ENCODE measurements at regions not wholly inside any gene's neighbourhood (a gene's known extent, or its start where the extent isn't known, plus 50 kb on each side); places are given as distances from the start of the nearest gene placed in this dataset.

GRCh38 chr9:105062222-105062855 lies 134.4 kb upstream of the ABCA1 start:
- in situ Hi-C loops (cut with HindIII; ENCODE audit: low sequenced_read_pairs), result no loop called here
- TF ChIP-seq CTCF (IDR thresholded peaks at IDR 0.05; ENCODE audit: low read depth, low read length, missing control alignments), result no peak
- no peak for DNase-seq (ENCODE audit: low read depth)
- H3K4me3 ChIP-seq (ENCODE audit: low read depth, low read length), result no peak overlapping the region

- in situ Hi-C loops (cut with HindIII; ENCODE audit: low sequenced_read_pairs), result no loop called here
- H3K4me3 ChIP-seq (ENCODE audit: low read depth, low read length), result no peak overlapping the region
- DNase-seq (ENCODE audit: low read depth), result peak; percentile 76
- TF ChIP-seq CTCF (IDR thresholded peaks at IDR 0.05; ENCODE audit: low read depth, low read length, missing control alignments), result no peak
Observed at GRCh38 chr9:105064248-105065097, 136.5 kb upstream of the ABCA1 start.

- DNase-seq (ENCODE audit: low read depth), result no peak
- no peak for TF ChIP-seq CTCF (IDR thresholded peaks at IDR 0.05; ENCODE audit: low read depth, low read length, missing control alignments)
- no peak overlapping the region for H3K4me3 ChIP-seq (ENCODE audit: low read depth, low read length)
- in situ Hi-C loops (cut with HindIII; ENCODE audit: low sequenced_read_pairs), result no loop called here
Observed at GRCh38 chr9:105065098-105066088, 137.4 kb upstream of the ABCA1 start.

GRCh38 chr9:105066275-105066865 lies 138.4 kb upstream of the ABCA1 start:
- no peak for DNase-seq (ENCODE audit: low read depth)
- H3K4me3 ChIP-seq (ENCODE audit: low read depth, low read length), result no peak overlapping the region
- in situ Hi-C loops (cut with HindIII; ENCODE audit: low sequenced_read_pairs), result no loop called here
- no peak for TF ChIP-seq CTCF (IDR thresholded peaks at IDR 0.05; ENCODE audit: low read depth, low read length, missing control alignments)

- no peak for DNase-seq (ENCODE audit: low read depth)
- no peak overlapping the region for H3K4me3 ChIP-seq (ENCODE audit: low read depth, low read length)
- in situ Hi-C loops (cut with HindIII; ENCODE audit: low sequenced_read_pairs), result no loop called here
- no peak for TF ChIP-seq CTCF (IDR thresholded peaks at IDR 0.05; ENCODE audit: low read depth, low read length, missing control alignments)
Observed at GRCh38 chr9:105067895-105068580, 140.1 kb upstream of the ABCA1 start.
